Suprapubic skin (tissue), 4 donors: ENCODE measurements at regions not wholly inside any gene's neighbourhood (a gene's known extent, or its start where the extent isn't known, plus 50 kb on each side); places are given as distances from the start of the nearest gene placed in this dataset.

Source experiments
- DNase-seq, 2 donors: peaks; one replicate each; pipeline ENCODE4 v3.0.0-alpha.2; 2019; ENCODE audit warnings: low spot score in 2 of 2
- H3K27ac ChIP-seq: fragments of 200-600 bp; sonication (generic); one replicate; pipeline ENCODE4 v1.5.1; 2019
- H3K27me3 ChIP-seq: fragments of 200-600 bp; sonication (generic); one replicate; pipeline ENCODE4 v1.5.1; 2019
- H3K36me3 ChIP-seq: fragments of 200-600 bp; sonication (generic); one replicate; pipeline ENCODE4 v1.5.1; 2019
- H3K4me1 ChIP-seq: fragments of 200-600 bp; sonication (generic); one replicate; pipeline ENCODE4 v1.5.1; 2019
- H3K4me3 ChIP-seq: fragments of 200-600 bp; sonication (generic); one replicate; pipeline ENCODE4 v1.5.1; 2019; ENCODE audit warnings: mild to moderate bottlenecking
- H3K9me3 ChIP-seq: fragments of 200-600 bp; sonication (generic); one replicate; pipeline ENCODE4 v1.5.1; 2019
- EP300 ChIP-seq: sonication (generic); formaldehyde crosslinking; IDR thresholded peaks from one replicate; pipeline ENCODE4 v1.6.1; 2017; ENCODE audit warnings: antibody characterized with exemption
- POLR2A ChIP-seq, 2 donors: fragments of 450-650 bp; IDR thresholded peaks; one replicate each; pipeline ENCODE4 v1.6.1; 2017; ENCODE audit warnings: antibody characterized with exemption in 2 of 2, mild to moderate bottlenecking in 2 of 2, moderate library complexity in 2 of 2
- POLR2AphosphoS5 ChIP-seq, 3 donors: sonication (generic); formaldehyde crosslinking; IDR thresholded peaks; one replicate each; pipeline ENCODE4 v1.6.1; 2017; ENCODE audit warnings: antibody characterized with exemption in 3 of 3
- WGBS: methylation state at CpG from one replicate; pipeline ENCODE4 v1.1.5; 2018; 5-methylcytosine and 5-hydroxymethylcytosine counted together
- TF ChIP-seq, protein P1 (sequence below), 2 donors: fragments of 200-600 bp in 1 of 2; fragments of 450-650 bp in 1 of 2; sonication (generic) in 1 of 2; IDR thresholded peaks; one replicate each; pipeline ENCODE4 v1.5.1; 2016 to 2019; ENCODE audit warnings: antibody characterized with exemption in 2 of 2, mild to moderate bottlenecking in 1 of 2, moderate library complexity in 1 of 2

DNA sequence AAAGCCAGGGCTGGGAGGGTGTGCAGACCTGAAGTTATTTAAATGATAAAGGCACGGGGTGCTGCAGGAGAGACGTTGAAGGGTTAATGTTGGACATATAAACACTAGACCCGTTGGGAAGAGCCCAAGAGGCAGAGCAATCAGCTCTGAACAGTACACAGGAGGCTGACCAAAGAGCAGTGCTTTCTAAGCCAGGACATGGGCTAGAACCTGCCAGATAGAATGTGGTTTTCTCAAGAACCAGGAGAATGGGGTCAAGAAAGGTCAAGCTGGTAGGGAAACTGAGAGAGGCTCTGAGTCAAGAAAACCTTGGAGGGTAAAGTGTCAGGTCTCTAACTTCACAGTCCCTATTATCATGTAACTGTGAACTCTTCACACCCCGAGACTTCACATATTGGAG lies 143.2 kb upstream of the EEA1 start:
- H3K9me3 ChIP-seq, result no peaks in the 10 kb centered on the region
- no peak overlapping the region for H3K4me3 ChIP-seq
- no peaks in the 10 kb centered on the region for H3K4me1 ChIP-seq
- no peak for TF ChIP-seq POLR2AphosphoS5 (IDR thresholded peaks at IDR 0.05)
- TF ChIP-seq, protein P1, sequence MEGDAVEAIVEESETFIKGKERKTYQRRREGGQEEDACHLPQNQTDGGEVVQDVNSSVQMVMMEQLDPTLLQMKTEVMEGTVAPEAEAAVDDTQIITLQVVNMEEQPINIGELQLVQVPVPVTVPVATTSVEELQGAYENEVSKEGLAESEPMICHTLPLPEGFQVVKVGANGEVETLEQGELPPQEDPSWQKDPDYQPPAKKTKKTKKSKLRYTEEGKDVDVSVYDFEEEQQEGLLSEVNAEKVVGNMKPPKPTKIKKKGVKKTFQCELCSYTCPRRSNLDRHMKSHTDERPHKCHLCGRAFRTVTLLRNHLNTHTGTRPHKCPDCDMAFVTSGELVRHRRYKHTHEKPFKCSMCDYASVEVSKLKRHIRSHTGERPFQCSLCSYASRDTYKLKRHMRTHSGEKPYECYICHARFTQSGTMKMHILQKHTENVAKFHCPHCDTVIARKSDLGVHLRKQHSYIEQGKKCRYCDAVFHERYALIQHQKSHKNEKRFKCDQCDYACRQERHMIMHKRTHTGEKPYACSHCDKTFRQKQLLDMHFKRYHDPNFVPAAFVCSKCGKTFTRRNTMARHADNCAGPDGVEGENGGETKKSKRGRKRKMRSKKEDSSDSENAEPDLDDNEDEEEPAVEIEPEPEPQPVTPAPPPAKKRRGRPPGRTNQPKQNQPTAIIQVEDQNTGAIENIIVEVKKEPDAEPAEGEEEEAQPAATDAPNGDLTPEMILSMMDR (IDR thresholded peaks at IDR 0.05), result no peak
- no peak for TF ChIP-seq POLR2A (IDR thresholded peaks at IDR 0.05)
- no peak for TF ChIP-seq EP300
- DNase-seq, result no peak
- H3K36me3 ChIP-seq, result no peaks in the 10 kb centered on the region
- H3K27me3 ChIP-seq, result no peaks in the 10 kb centered on the region
- H3K27ac ChIP-seq, result no peak overlapping the region
- 72% methylated on average over 4 of the region's 4 CpGs for WGBS

DNA sequence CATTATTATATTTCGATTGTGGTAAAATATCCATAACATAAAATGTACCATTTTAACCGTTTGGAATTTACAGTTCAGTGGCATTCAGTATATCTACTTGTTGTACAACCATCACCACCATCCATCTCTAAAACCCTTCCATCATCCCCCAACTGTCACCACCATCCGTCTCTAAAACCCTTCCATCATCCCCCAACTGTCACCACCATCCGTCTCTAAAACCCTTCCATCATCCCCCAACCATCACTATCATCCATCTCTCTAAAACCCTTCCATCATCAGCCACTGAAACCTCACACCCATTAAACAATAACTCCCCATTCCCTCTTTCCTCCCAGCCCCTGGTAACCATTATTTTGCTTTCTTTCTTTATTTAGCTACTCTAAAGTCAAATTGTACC lies 144.2 kb upstream of the EEA1 start:
- H3K4me3 ChIP-seq, result no peak overlapping the region
- 82% methylated on average over 4 of the region's 4 CpGs for WGBS
- H3K4me1 ChIP-seq, result no peaks in the 10 kb centered on the region
- TF ChIP-seq POLR2AphosphoS5 (IDR thresholded peaks at IDR 0.05) (no peak), EP300 (no peak), POLR2A (IDR thresholded peaks at IDR 0.05) (no peak)
- TF ChIP-seq, protein P1 (IDR thresholded peaks at IDR 0.05), result no peak
- H3K36me3 ChIP-seq, result no peaks in the 10 kb centered on the region
- H3K27ac ChIP-seq, result no peak overlapping the region
- H3K9me3 ChIP-seq, result no peaks in the 10 kb centered on the region
- no peaks in the 10 kb centered on the region for H3K27me3 ChIP-seq
- DNase-seq, result no peak

DNA sequence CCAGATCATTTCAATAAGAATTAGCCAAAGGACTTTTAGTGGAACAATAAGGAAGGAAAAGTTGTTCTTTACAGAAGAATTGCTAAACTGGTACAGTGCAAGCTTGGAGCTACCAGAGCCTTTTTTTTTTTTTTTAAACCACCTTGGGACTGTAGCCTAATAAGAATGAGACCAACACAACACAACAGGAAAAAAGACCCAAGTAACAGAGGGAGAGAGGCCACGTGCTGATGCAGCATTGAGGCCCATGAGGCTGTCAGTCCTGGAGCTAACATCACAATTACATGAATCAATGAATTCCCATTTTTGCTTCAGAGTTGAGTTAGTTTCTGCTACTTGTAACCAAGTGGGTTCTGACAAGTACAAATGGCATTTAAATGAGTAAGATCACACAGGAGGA lies 149.0 kb upstream of the EEA1 start:
- Histone ChIP-seq H3K4me1 (peaks cover 3% of the 10 kb centered on the region), H3K4me3 (no peak overlapping the region), H3K36me3 (no peaks in the 10 kb centered on the region), H3K27ac (no peak overlapping the region), H3K27me3 (no peaks in the 10 kb centered on the region), H3K9me3 (no peaks in the 10 kb centered on the region)
- TF ChIP-seq POLR2AphosphoS5 (IDR thresholded peaks at IDR 0.05) (no peak), POLR2A (IDR thresholded peaks at IDR 0.05) (no peak), EP300 (no peak)
- TF ChIP-seq, protein P1 (IDR thresholded peaks at IDR 0.05), result no peak
- no peak for DNase-seq
- 64% methylated on average over 1 of the region's 1 CpG for WGBS

- H3K4me3 ChIP-seq, result no peak overlapping the region
- no peaks in the 10 kb centered on the region for H3K36me3 ChIP-seq
- H3K27ac ChIP-seq, result no peak overlapping the region
- 87% methylated on average over 8 of the region's 8 CpGs for WGBS
- DNase-seq, result no peak
- peaks cover 3% of the 10 kb centered on the region for H3K4me1 ChIP-seq
- no peak for TF ChIP-seq POLR2A (IDR thresholded peaks at IDR 0.05)
- TF ChIP-seq, protein P1 (IDR thresholded peaks at IDR 0.05), result no peak
- no peak for TF ChIP-seq EP300
- TF ChIP-seq POLR2AphosphoS5 (IDR thresholded peaks at IDR 0.05), result no peak
- no peaks in the 10 kb centered on the region for H3K9me3 ChIP-seq
- H3K27me3 ChIP-seq, result no peaks in the 10 kb centered on the region
These were observed 149.5 kb upstream of the EEA1 start for GRCh38 chr12:93078577-93078976.

GRCh38 chr12:93079271-93079670 lies 150.2 kb upstream of the EEA1 start:
- DNase-seq, result no peak
- Histone ChIP-seq H3K4me1 (peaks cover 3% of the 10 kb centered on the region), H3K27ac (no peak overlapping the region), H3K27me3 (no peaks in the 10 kb centered on the region), H3K4me3 (no peak overlapping the region), H3K9me3 (no peaks in the 10 kb centered on the region), H3K36me3 (no peaks in the 10 kb centered on the region)
- WGBS, result 77% methylated on average over 3 of the region's 3 CpGs
- TF ChIP-seq EP300 (no peak), POLR2AphosphoS5 (IDR thresholded peaks at IDR 0.05) (no peak), POLR2A (IDR thresholded peaks at IDR 0.05) (no peak)
- TF ChIP-seq, protein P1 (IDR thresholded peaks at IDR 0.05), result no peak
